ENCODE measurements at regions not wholly inside any gene's neighbourhood (a gene's known extent, or its start where the extent isn't known, plus 50 kb on each side); places are given as distances from the start of the nearest gene placed in this dataset.

DNA sequence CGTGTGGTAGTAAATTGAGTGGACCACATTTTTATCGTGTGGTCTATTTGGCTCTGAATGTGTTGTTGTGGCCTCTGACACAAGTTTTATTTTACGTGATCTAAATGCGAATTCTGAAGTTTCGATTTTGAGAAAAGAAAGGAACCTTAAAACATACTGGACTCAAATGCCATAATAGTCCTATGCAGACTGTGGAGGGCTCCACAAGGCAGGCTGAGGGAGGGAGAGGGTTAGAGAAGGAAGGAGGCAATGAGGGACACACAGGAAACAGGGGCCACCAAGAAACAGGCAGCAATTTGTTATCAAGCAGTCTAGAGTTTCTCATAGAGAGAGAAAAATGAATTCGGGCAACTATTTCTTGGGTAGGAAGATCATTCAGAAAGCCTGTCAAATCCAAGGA is 110.4 kb upstream of the SEMA6A start:
- no peaks in the 10 kb centered on the region for H3K36me3 ChIP-seq
- peaks cover 0 to 6% (median 0%) of the 10 kb centered on the region in 6 donors for H3K4me1 ChIP-seq
- H3K4me3 ChIP-seq = no peak overlapping the region
- no peaks in the 10 kb centered on the region for H3K27me3 ChIP-seq (replicated peaks in 1 of 7)
- DNase-seq = no peak
- H3K27ac ChIP-seq = no peak overlapping the region
- intact Hi-C loops (cut with DNase I; ENCODE audit: low total_unique reads) = no loop called here
- 72 to 87% (median 82%) methylated on average over 6 of the region's 6 CpGs for WGBS, 5 donors
- no peaks in the 10 kb centered on the region for H3K9me3 ChIP-seq
- TF ChIP-seq, protein P1, sequence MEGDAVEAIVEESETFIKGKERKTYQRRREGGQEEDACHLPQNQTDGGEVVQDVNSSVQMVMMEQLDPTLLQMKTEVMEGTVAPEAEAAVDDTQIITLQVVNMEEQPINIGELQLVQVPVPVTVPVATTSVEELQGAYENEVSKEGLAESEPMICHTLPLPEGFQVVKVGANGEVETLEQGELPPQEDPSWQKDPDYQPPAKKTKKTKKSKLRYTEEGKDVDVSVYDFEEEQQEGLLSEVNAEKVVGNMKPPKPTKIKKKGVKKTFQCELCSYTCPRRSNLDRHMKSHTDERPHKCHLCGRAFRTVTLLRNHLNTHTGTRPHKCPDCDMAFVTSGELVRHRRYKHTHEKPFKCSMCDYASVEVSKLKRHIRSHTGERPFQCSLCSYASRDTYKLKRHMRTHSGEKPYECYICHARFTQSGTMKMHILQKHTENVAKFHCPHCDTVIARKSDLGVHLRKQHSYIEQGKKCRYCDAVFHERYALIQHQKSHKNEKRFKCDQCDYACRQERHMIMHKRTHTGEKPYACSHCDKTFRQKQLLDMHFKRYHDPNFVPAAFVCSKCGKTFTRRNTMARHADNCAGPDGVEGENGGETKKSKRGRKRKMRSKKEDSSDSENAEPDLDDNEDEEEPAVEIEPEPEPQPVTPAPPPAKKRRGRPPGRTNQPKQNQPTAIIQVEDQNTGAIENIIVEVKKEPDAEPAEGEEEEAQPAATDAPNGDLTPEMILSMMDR (IDR thresholded peaks at IDR 0.05 in 8 of 11, conservative IDR thresholded peaks at IDR 0.05 in 3 of 11) = no peak
- TF ChIP-seq POLR2A (IDR thresholded peaks at IDR 0.05) = no peak
- TF ChIP-seq POLR2AphosphoS5 (IDR thresholded peaks at IDR 0.05) = no peak

DNA sequence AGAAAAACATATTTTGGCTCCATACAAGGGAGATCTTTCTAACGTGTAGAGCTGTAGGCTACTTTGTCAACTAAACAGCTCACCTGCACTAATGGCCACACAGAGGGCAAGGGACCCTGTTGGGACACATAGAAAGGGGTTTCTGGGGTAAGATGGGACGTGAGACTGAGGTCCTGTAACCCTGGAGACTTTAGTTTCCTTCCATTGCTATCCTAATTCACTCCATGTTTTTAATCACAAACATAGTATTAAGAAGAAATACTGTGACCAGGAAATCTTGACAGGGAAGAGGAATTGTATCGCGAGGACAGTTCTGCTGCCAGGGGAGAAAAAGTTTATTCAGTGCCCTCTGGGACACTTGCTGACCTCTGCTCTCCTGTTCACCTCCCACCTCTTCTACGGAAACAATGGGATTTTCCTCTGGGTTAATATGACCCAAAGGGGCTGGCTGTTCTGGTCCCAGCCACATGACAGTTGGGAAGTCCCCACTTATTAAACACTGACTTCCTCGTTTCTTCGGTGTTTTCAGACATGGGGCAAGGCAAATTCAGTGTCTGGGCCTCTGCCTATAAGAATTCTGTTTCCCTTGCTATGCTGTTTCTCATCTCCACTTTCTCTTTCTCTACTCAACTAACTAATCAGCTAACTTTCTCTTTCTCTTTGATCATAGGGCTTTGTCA is 106.9 kb upstream of the SEMA6A start:
- 42 to 60% (median 51%) methylated on average over 7 of the region's 7 CpGs for WGBS, 5 donors
- H3K27me3 ChIP-seq (replicated peaks in 1 of 7) = no peaks in the 10 kb centered on the region
- no peaks in the 10 kb centered on the region for H3K9me3 ChIP-seq
- intact Hi-C loops (cut with DNase I; ENCODE audit: low total_unique reads) = no loop called here
- TF ChIP-seq POLR2A (IDR thresholded peaks at IDR 0.05) (no peak), POLR2AphosphoS5 (IDR thresholded peaks at IDR 0.05) (no peak)
- TF ChIP-seq, protein P1 (IDR thresholded peaks at IDR 0.05 in 8 of 11, conservative IDR thresholded peaks at IDR 0.05 in 3 of 11) = no peak
- DNase-seq = no peak
- H3K4me3 ChIP-seq = no peak overlapping the region
- H3K27ac ChIP-seq = peak overlapping the region in 7 of 8 donors; percentile 24 to 51 (median 40)
- peaks cover 0 to 6% (median 0%) of the 10 kb centered on the region in 6 donors for H3K4me1 ChIP-seq
- no peaks in the 10 kb centered on the region for H3K36me3 ChIP-seq

DNA sequence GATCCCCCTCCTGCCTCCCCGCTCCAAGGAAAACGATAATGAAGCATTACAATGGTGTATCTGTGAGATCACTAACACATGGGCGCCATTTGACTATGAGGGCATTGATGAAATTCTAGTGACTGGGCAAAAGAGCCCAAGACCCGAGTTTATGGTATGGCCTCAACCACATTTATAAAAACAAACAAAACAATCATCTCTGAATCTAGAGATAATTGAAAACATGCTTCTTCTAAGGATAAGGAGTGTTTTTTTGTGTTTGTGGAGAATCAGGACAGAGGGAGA is 100.9 kb upstream of the SEMA6A start:
- Histone ChIP-seq H3K36me3 (no peaks in the 10 kb centered on the region), H3K9me3 (no peaks in the 10 kb centered on the region), H3K27me3 (replicated peaks in 1 of 7) (no peaks in the 10 kb centered on the region), H3K4me3 (no peak overlapping the region), H3K27ac (no peak overlapping the region), H3K4me1 (no peaks in the 10 kb centered on the region)
- TF ChIP-seq, protein P1 (IDR thresholded peaks at IDR 0.05 in 8 of 11, conservative IDR thresholded peaks at IDR 0.05 in 3 of 11) = no peak
- TF ChIP-seq POLR2AphosphoS5 (IDR thresholded peaks at IDR 0.05) = no peak
- TF ChIP-seq POLR2A (IDR thresholded peaks at IDR 0.05) = no peak
- intact Hi-C loops (cut with DNase I; ENCODE audit: low total_unique reads) = no loop called here
- WGBS, 5 donors = 86 to 94% (median 90%) methylated on average over 4 of the region's 4 CpGs
- no peak for DNase-seq

DNA sequence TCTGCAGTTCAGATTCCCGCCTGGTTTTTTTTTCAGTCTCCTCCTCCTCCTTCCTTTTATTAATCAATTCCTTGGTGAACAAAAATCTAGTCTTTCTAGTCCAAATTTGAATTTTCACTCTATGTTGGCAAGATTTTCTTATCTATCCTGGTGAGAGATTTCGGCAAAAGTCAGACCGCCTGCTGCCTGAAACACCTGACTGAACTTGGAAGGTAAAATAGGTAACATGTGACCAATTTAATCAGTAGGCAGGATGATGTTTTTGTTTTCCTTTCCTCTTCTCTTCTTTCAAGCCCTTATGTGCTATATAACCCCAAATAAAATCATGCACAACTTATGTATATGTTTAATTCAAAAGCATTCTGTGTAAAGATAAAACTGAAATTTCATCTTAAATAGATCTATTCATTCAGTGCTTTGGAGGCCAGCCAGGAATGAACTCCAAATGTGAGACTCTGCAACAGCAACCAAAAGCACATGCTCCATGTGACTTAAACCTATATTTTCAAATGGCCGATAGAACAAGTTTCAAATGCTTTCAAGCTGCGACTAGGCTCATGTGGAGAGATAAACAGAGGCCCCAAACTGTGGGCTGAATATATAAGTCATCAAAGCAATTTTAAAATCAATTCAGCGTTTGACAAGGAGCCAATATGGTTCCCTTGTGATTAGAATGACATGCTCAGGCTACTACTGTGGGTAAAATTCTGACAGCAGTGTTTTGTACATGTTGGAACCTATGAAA is 100.4 kb upstream of the SEMA6A start:
- intact Hi-C loops (cut with DNase I; ENCODE audit: low total_unique reads) = no loop called here
- WGBS, 5 donors = 73 to 80% (median 76%) methylated on average over 6 of the region's 6 CpGs
- Histone ChIP-seq H3K9me3 (no peaks in the 10 kb centered on the region), H3K4me3 (no peak overlapping the region), H3K36me3 (no peaks in the 10 kb centered on the region), H3K27me3 (replicated peaks in 1 of 7) (no peaks in the 10 kb centered on the region), H3K27ac (no peak overlapping the region), H3K4me1 (peaks cover 0 to 1% (median 0%) of the 10 kb centered on the region in 6 donors)
- TF ChIP-seq, protein P1 (IDR thresholded peaks at IDR 0.05 in 8 of 11, conservative IDR thresholded peaks at IDR 0.05 in 3 of 11) = no peak
- TF ChIP-seq POLR2A (IDR thresholded peaks at IDR 0.05) (no peak), POLR2AphosphoS5 (IDR thresholded peaks at IDR 0.05) (no peak)
- no peak for DNase-seq

All from spleen (tissue), 11 donors.